ENCODE measurements at regions not wholly inside any gene's neighbourhood (a gene's known extent, or its start where the extent isn't known, plus 50 kb on each side); places are given as distances from the start of the nearest gene placed in this dataset.
A peak's percentile ranks its signal among the peaks of the same experiment; 100 is the strongest.

- H3K4me1 Mint-ChIP-seq, result peaks cover 23% of the 10 kb centered on the region
- no peaks in the 10 kb centered on the region for H3K36me3 Mint-ChIP-seq (ENCODE audit: low read depth)
- H3K27ac Mint-ChIP-seq, result no peak overlapping the region
Measured at GRCh38 chr14:71541271-71541670, 391.0 kb upstream of the RGS6 start.

GRCh38 chr14:71541973-71542690 is 390.1 kb upstream of the RGS6 start:
- H3K4me3 Mint-ChIP-seq, result no peak overlapping the region
- peaks cover 23% of the 10 kb centered on the region for H3K4me1 Mint-ChIP-seq
- no peaks in the 10 kb centered on the region for H3K36me3 Mint-ChIP-seq (ENCODE audit: low read depth)
- peaks cover 3% of the 10 kb centered on the region for H3K27me3 Mint-ChIP-seq (ENCODE audit: low read depth, poor library complexity)
- no peak for TF ChIP-seq CTCF (IDR thresholded peaks at IDR 0.05)
- no peaks in the 10 kb centered on the region for H3K9me3 Mint-ChIP-seq
- no peak for DNase-seq
- no peak overlapping the region for H3K27ac Mint-ChIP-seq

More at GRCh38 chr14:71541271-71541670, 391.0 kb upstream of the RGS6 start:
- H3K4me3 Mint-ChIP-seq, result no peak overlapping the region
- no peaks in the 10 kb centered on the region for H3K9me3 Mint-ChIP-seq
- H3K27me3 Mint-ChIP-seq (ENCODE audit: low read depth, poor library complexity), result peaks cover 3% of the 10 kb centered on the region
- no peak for DNase-seq
- TF ChIP-seq CTCF (IDR thresholded peaks at IDR 0.05), result no peak

GRCh38 chr14:71549421-71550050 is 382.7 kb upstream of the RGS6 start:
- H3K9me3 Mint-ChIP-seq, result no peaks in the 10 kb centered on the region
- H3K4me1 Mint-ChIP-seq, result peaks cover 31% of the 10 kb centered on the region
- no peak for DNase-seq
- H3K36me3 Mint-ChIP-seq (ENCODE audit: low read depth), result peaks cover 15% of the 10 kb centered on the region
- H3K27me3 Mint-ChIP-seq (ENCODE audit: low read depth, poor library complexity), result peaks cover 2% of the 10 kb centered on the region
- TF ChIP-seq CTCF (IDR thresholded peaks at IDR 0.05), result no peak
- no peak overlapping the region for H3K27ac Mint-ChIP-seq
- no peak overlapping the region for H3K4me3 Mint-ChIP-seq

GRCh38 chr14:71550367-71550766 is 381.9 kb upstream of the RGS6 start:
- Mint-ChIP-seq H3K9me3 (peaks cover 6% of the 10 kb centered on the region), H3K4me3 (no peak overlapping the region), H3K36me3 (ENCODE audit: low read depth) (peaks cover 22% of the 10 kb centered on the region), H3K27ac (no peak overlapping the region), H3K4me1 (peaks cover 34% of the 10 kb centered on the region), H3K27me3 (ENCODE audit: low read depth, poor library complexity) (peaks cover 2% of the 10 kb centered on the region)
- TF ChIP-seq CTCF (IDR thresholded peaks at IDR 0.05), result no peak
- DNase-seq, result no peak

GRCh38 chr14:71551291-71551950 is 380.8 kb upstream of the RGS6 start:
- TF ChIP-seq CTCF (IDR thresholded peaks at IDR 0.05), result no peak
- Mint-ChIP-seq H3K36me3 (ENCODE audit: low read depth) (peaks cover 25% of the 10 kb centered on the region), H3K4me3 (no peak overlapping the region), H3K9me3 (peaks cover 9% of the 10 kb centered on the region), H3K27ac (peak overlapping the region; percentile 76), H3K27me3 (ENCODE audit: low read depth, poor library complexity) (peaks cover 2% of the 10 kb centered on the region), H3K4me1 (peaks cover 42% of the 10 kb centered on the region)
- DNase-seq, result no peak
